WI38 (cell line): ENCODE measurements at regions not wholly inside any gene's neighbourhood (a gene's known extent, or its start where the extent isn't known, plus 50 kb on each side); places are given as distances from the start of the nearest gene placed in this dataset.

Experiments used
- H3K4me3 ChIP-seq: 2 replicates; pipeline ENCODE4 v1.5.1; 2011; ENCODE audit warnings: low read depth, mild to moderate bottlenecking, control low read depth, low read length
- TF ChIP-seq, protein P1 (sequence below): IDR thresholded peaks from 2 replicates; pipeline ENCODE4 v1.5.1; 2012; ENCODE audit warnings: low read depth, mild to moderate bottlenecking, control low read depth, low read length

- H3K4me3 ChIP-seq = no peak overlapping the region
- TF ChIP-seq, protein P1, sequence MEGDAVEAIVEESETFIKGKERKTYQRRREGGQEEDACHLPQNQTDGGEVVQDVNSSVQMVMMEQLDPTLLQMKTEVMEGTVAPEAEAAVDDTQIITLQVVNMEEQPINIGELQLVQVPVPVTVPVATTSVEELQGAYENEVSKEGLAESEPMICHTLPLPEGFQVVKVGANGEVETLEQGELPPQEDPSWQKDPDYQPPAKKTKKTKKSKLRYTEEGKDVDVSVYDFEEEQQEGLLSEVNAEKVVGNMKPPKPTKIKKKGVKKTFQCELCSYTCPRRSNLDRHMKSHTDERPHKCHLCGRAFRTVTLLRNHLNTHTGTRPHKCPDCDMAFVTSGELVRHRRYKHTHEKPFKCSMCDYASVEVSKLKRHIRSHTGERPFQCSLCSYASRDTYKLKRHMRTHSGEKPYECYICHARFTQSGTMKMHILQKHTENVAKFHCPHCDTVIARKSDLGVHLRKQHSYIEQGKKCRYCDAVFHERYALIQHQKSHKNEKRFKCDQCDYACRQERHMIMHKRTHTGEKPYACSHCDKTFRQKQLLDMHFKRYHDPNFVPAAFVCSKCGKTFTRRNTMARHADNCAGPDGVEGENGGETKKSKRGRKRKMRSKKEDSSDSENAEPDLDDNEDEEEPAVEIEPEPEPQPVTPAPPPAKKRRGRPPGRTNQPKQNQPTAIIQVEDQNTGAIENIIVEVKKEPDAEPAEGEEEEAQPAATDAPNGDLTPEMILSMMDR = no peak
Measured at GRCh38 chrX:98646351-98646750, 1762.6 kb downstream of the RPA4 start.

GRCh38 chrX:98654565-98654964, 1755.5 kb downstream of the PCDH19 start:
- TF ChIP-seq, protein P1 = no peak
- no peak overlapping the region for H3K4me3 ChIP-seq
